Liver (tissue), 8 donors: ENCODE measurements at regions not wholly inside any gene's neighbourhood (a gene's known extent, or its start where the extent isn't known, plus 50 kb on each side); places are given as distances from the start of the nearest gene placed in this dataset.

ENCODE experiments used
- DNase-seq: peaks from one replicate; pipeline ENCODE4 v3.0.0-alpha.2; 2017; ENCODE audit warnings: low spot score
- H3K27ac ChIP-seq, 2 donors: one replicate each; pipeline ENCODE4 v1.7.0; 2013; ENCODE audit warnings: inconsistent platforms in 2 of 2, low read length in 2 of 2, control low read depth in 1 of 2, low read depth in 1 of 2, mild to moderate bottlenecking in 1 of 2
- H3K27me3 ChIP-seq, 4 donors: one replicate each; pipeline versions ENCODE4 v1.6.1 to v1.7.0; 2013; ENCODE audit warnings: low read length in 3 of 4, inconsistent platforms in 1 of 4, mild to moderate bottlenecking in 1 of 4, moderate library complexity in 1 of 4; ENCODE audit not compliant: control insufficient read depth in 4 of 4, insufficient read depth in 4 of 4
- H3K36me3 ChIP-seq, 4 donors: one replicate each; pipeline versions ENCODE4 v1.6.1 to v1.7.0; 2013; ENCODE audit warnings: low read length in 3 of 4, mild to moderate bottlenecking in 3 of 4, low read depth in 1 of 4, moderate library complexity in 1 of 4; ENCODE audit not compliant: control insufficient read depth in 4 of 4, insufficient read depth in 3 of 4
- H3K4me1 ChIP-seq, 4 donors: one replicate each; pipeline versions ENCODE4 v1.6.1 to v1.7.0; 2013; ENCODE audit warnings: low read length in 3 of 4, mild to moderate bottlenecking in 3 of 4, moderate library complexity in 1 of 4; ENCODE audit not compliant: control insufficient read depth in 4 of 4, insufficient read depth in 4 of 4
- H3K4me3 ChIP-seq, 3 donors: one replicate each; pipeline versions ENCODE4 v1.6.1 to v1.7.0; 2013; ENCODE audit warnings: low read length in 3 of 3, control low read depth in 1 of 3, low read depth in 1 of 3, mild to moderate bottlenecking in 1 of 3
- H3K9ac ChIP-seq, 2 donors: one replicate each; pipeline ENCODE4 v1.7.0; 2013; ENCODE audit warnings: low read length in 2 of 2, mild to moderate bottlenecking in 2 of 2, moderate library complexity in 2 of 2, control low read depth in 1 of 2, low read depth in 1 of 2
- H3K9me3 ChIP-seq, 4 donors: one replicate each; pipeline versions ENCODE4 v1.6.1 to v1.7.0; 2013; ENCODE audit warnings: low read length in 3 of 4; ENCODE audit not compliant: control insufficient read depth in 4 of 4
- ATF3 ChIP-seq: IDR thresholded peaks from 2 replicates; pipeline ENCODE4 v1.6.1; 2016; ENCODE audit warnings: antibody characterized with exemption
- CTCF ChIP-seq: fragments of 150-350 bp; IDR thresholded peaks from 2 replicates; pipeline ENCODE4 v1.5.1; 2017; ENCODE audit warnings: improper control_type of control experiment, low read depth, low read length; ENCODE audit not compliant: missing input control
- EGR1 ChIP-seq, 2 donors: IDR thresholded peaks; 2 replicates each; pipeline ENCODE4 v1.6.1; 2016 to 2018; ENCODE audit warnings: antibody characterized with exemption in 2 of 2, low read depth in 2 of 2
- FOXA1 ChIP-seq: IDR thresholded peaks from 2 replicates; pipeline ENCODE4 v1.6.1; 2016; ENCODE audit warnings: antibody characterized with exemption
- FOXA2 ChIP-seq: IDR thresholded peaks from 2 replicates; pipeline ENCODE4 v1.6.1; 2016; ENCODE audit warnings: antibody characterized with exemption
- GABPA ChIP-seq, 2 donors: IDR thresholded peaks in 1 of 2; conservative IDR thresholded peaks in 1 of 2; 2 replicates each; pipeline ENCODE4 v1.6.1; 2016; ENCODE audit warnings: antibody characterized with exemption in 2 of 2, mild to moderate bottlenecking in 1 of 2, moderate library complexity in 1 of 2
- HNF4A ChIP-seq, 2 donors: conservative IDR thresholded peaks; 2 replicates each; pipeline ENCODE4 v1.6.1; 2016; ENCODE audit warnings: antibody characterized with exemption in 2 of 2, mild to moderate bottlenecking in 2 of 2
- HNF4G ChIP-seq: IDR thresholded peaks from 2 replicates; pipeline ENCODE4 v1.6.1; 2016; ENCODE audit warnings: antibody characterized with exemption
- JUND ChIP-seq, 2 donors: IDR thresholded peaks; 2 replicates each; pipeline ENCODE4 v1.6.1; 2016; ENCODE audit warnings: antibody characterized with exemption in 2 of 2
- MAX ChIP-seq: IDR thresholded peaks from 2 replicates; pipeline ENCODE4 v1.6.1; 2016; ENCODE audit warnings: antibody characterized with exemption
- NR2F2 ChIP-seq: IDR thresholded peaks from 2 replicates; pipeline ENCODE4 v1.6.1; 2016; ENCODE audit warnings: antibody characterized with exemption
- RAD21 ChIP-seq, 2 donors: IDR thresholded peaks; 2 replicates each; pipeline ENCODE4 v1.6.1; 2016; ENCODE audit warnings: antibody characterized with exemption in 2 of 2, mild to moderate bottlenecking in 2 of 2
- RXRA ChIP-seq, 2 donors: IDR thresholded peaks; 2 replicates each; pipeline ENCODE4 v1.6.1; 2017 to 2018; ENCODE audit warnings: antibody characterized with exemption in 2 of 2, mild to moderate bottlenecking in 1 of 2
- TAF1 ChIP-seq: conservative IDR thresholded peaks from 2 replicates; pipeline ENCODE4 v1.6.1; 2016; ENCODE audit warnings: antibody characterized with exemption, mild to moderate bottlenecking
- ZBTB33 ChIP-seq: IDR thresholded peaks from 2 replicates; pipeline ENCODE4 v1.6.1; 2016; ENCODE audit warnings: antibody characterized with exemption
- WGBS: extraction: QIAGEN DNeasy Blood & Tissue Kit; methylation state at CpG from one replicate; pipeline ENCODE4 v1.1.7; 2013; 5-methylcytosine and 5-hydroxymethylcytosine counted together
- donor health status: healthy.
- donor health status: healthy.
- donor health status: healthy.
- donor health status: healthy.
- donor health status: healthy.

- TF ChIP-seq CTCF (no peak), FOXA2 (no peak), RAD21 (IDR thresholded peaks at IDR 0.05) (no peak), RXRA (IDR thresholded peaks at IDR 0.05) (no peak)
These were observed 253.0 kb upstream of the ARRDC3 start (continued) for GRCh38 chr5:91635950-91636734.

GRCh38 chr5:91632871-91633270, 249.8 kb upstream of the ARRDC3 start:
- H3K27ac ChIP-seq = no peak overlapping the region
- no peaks in the 10 kb centered on the region for H3K9me3 ChIP-seq
- no peak overlapping the region for H3K4me3 ChIP-seq
- DNase-seq = no peak
- H3K27me3 ChIP-seq = peaks cover 0 to 6% (median 2%) of the 10 kb centered on the region in 4 donors
- WGBS = 19% methylated on average over 1 of the region's 1 CpG
- H3K9ac ChIP-seq = no peak overlapping the region
- H3K4me1 ChIP-seq = no peaks in the 10 kb centered on the region
- H3K36me3 ChIP-seq = no peaks in the 10 kb centered on the region
- TF ChIP-seq RAD21 (IDR thresholded peaks at IDR 0.05) (no peak), MAX (no peak), FOXA1 (no peak), JUND (IDR thresholded peaks at IDR 0.05) (no peak), RXRA (IDR thresholded peaks at IDR 0.05) (no peak), EGR1 (IDR thresholded peaks at IDR 0.05; ENCODE audit: low read depth in 2 of 2) (no peak)

- H3K27me3 ChIP-seq = no peaks in the 10 kb centered on the region
- no peaks in the 10 kb centered on the region for H3K4me1 ChIP-seq
- no peaks in the 10 kb centered on the region for H3K36me3 ChIP-seq
- DNase-seq = no peak
- no peak overlapping the region for H3K4me3 ChIP-seq
- WGBS = 65% methylated on average over 2 of the region's 2 CpGs
- no peaks in the 10 kb centered on the region for H3K9me3 ChIP-seq
- no peak for TF ChIP-seq HNF4A (conservative IDR thresholded peaks at IDR 0.05)
- no peak for TF ChIP-seq HNF4G
- TF ChIP-seq GABPA (IDR thresholded peaks at IDR 0.05 in 1 of 2, conservative IDR thresholded peaks at IDR 0.05 in 1 of 2) = no peak
- TF ChIP-seq NR2F2 = no peak
- H3K9ac ChIP-seq = no peak overlapping the region
- H3K27ac ChIP-seq = no peak overlapping the region
These were observed 228.6 kb upstream of the ARRDC3 start for GRCh38 chr5:91611746-91612145.

GRCh38 chr5:91607675-91608074, 224.6 kb upstream of the ARRDC3 start:
- H3K27me3 ChIP-seq = no peaks in the 10 kb centered on the region
- H3K9me3 ChIP-seq = no peaks in the 10 kb centered on the region
- DNase-seq = no peak
- no peaks in the 10 kb centered on the region for H3K4me1 ChIP-seq
- H3K27ac ChIP-seq = no peak overlapping the region
- no peak overlapping the region for H3K4me3 ChIP-seq
- no peaks in the 10 kb centered on the region for H3K36me3 ChIP-seq
- no peak for TF ChIP-seq ZBTB33
- no peak for TF ChIP-seq ATF3
- no peak for TF ChIP-seq RXRA (IDR thresholded peaks at IDR 0.05)
- TF ChIP-seq FOXA1 = no peak
- no peak for TF ChIP-seq JUND (IDR thresholded peaks at IDR 0.05)
- no peak for TF ChIP-seq EGR1 (IDR thresholded peaks at IDR 0.05; ENCODE audit: low read depth in 2 of 2)
- no peak for TF ChIP-seq FOXA2
- no peak for TF ChIP-seq TAF1
- no peak for TF ChIP-seq MAX
- no peak overlapping the region for H3K9ac ChIP-seq
